ENCODE measurements at regions not wholly inside any gene's neighbourhood (a gene's known extent, or its start where the extent isn't known, plus 50 kb on each side); places are given as distances from the start of the nearest gene placed in this dataset.

GRCh38 chr6:12229332-12229731 is 60.8 kb upstream of the EDN1 start:
- no peak for DNase-seq
- no peaks in the 10 kb centered on the region for H3K36me3 ChIP-seq
- no peaks in the 10 kb centered on the region for H3K4me1 ChIP-seq
- no peak for TF ChIP-seq CTCF (IDR thresholded peaks at IDR 0.05; ENCODE audit: low read depth, low read length)
- no peaks in the 10 kb centered on the region for H3K9me3 ChIP-seq
- H3K27me3 ChIP-seq: peaks cover 6% of the 10 kb centered on the region; the same call in 1 of the 2 replicates
- H3K4me3 ChIP-seq (ENCODE audit: low read depth, low read length): no peak overlapping the region

GRCh38 chr6:12230523-12230922 is 59.6 kb upstream of the EDN1 start:
- Histone ChIP-seq H3K4me1 (no peaks in the 10 kb centered on the region), H3K9me3 (no peaks in the 10 kb centered on the region), H3K36me3 (no peaks in the 10 kb centered on the region), H3K4me3 (ENCODE audit: low read depth, low read length) (no peak overlapping the region), H3K27me3 (peaks cover 6% of the 10 kb centered on the region; the same call in 1 of the 2 replicates)
- no peak for DNase-seq
- TF ChIP-seq CTCF (IDR thresholded peaks at IDR 0.05; ENCODE audit: low read depth, low read length): no peak

- no peaks in the 10 kb centered on the region for H3K4me1 ChIP-seq
- H3K9me3 ChIP-seq: no peaks in the 10 kb centered on the region
- no peak for DNase-seq
- H3K27me3 ChIP-seq: peaks cover 6% of the 10 kb centered on the region; the same call in 1 of the 2 replicates
- H3K36me3 ChIP-seq: no peaks in the 10 kb centered on the region
- H3K4me3 ChIP-seq (ENCODE audit: low read depth, low read length): no peak overlapping the region
- TF ChIP-seq CTCF (IDR thresholded peaks at IDR 0.05; ENCODE audit: low read depth, low read length): no peak
Measured at GRCh38 chr6:12232339-12232738, 57.8 kb upstream of the EDN1 start.

GRCh38 chr6:12232821-12233220 is 57.3 kb upstream of the EDN1 start:
- no peak for DNase-seq
- H3K36me3 ChIP-seq: no peaks in the 10 kb centered on the region
- peaks cover 6% of the 10 kb centered on the region; the same call in 1 of the 2 replicates for H3K27me3 ChIP-seq
- H3K4me3 ChIP-seq (ENCODE audit: low read depth, low read length): no peak overlapping the region
- H3K9me3 ChIP-seq: no peaks in the 10 kb centered on the region
- TF ChIP-seq CTCF (IDR thresholded peaks at IDR 0.05; ENCODE audit: low read depth, low read length): no peak
- H3K4me1 ChIP-seq: no peaks in the 10 kb centered on the region

- H3K27me3 ChIP-seq: no peaks in the 10 kb centered on the region
- peak; percentile 68 for TF ChIP-seq CTCF (IDR thresholded peaks at IDR 0.05; ENCODE audit: low read depth, low read length)
Measured at GRCh38 chr6:12233693-12234571, 56.2 kb upstream of the EDN1 start.

GRCh38 chr6:12235341-12235740 is 54.8 kb upstream of the EDN1 start:
- Histone ChIP-seq H3K4me3 (ENCODE audit: low read depth, low read length) (no peak overlapping the region), H3K36me3 (no peaks in the 10 kb centered on the region), H3K9me3 (no peaks in the 10 kb centered on the region), H3K27me3 (no peaks in the 10 kb centered on the region), H3K4me1 (no peaks in the 10 kb centered on the region)
- no peak for DNase-seq
- no peak for TF ChIP-seq CTCF (IDR thresholded peaks at IDR 0.05; ENCODE audit: low read depth, low read length)

More at GRCh38 chr6:12233693-12234571, 56.2 kb upstream of the EDN1 start:
- H3K4me1 ChIP-seq: no peaks in the 10 kb centered on the region
- no peaks in the 10 kb centered on the region for H3K9me3 ChIP-seq
- no peak overlapping the region for H3K4me3 ChIP-seq (ENCODE audit: low read depth, low read length)
- DNase-seq: peak; percentile 14
- H3K36me3 ChIP-seq: no peaks in the 10 kb centered on the region
